Mucosa of rectum (tissue), 2 donors: ENCODE measurements at regions not wholly inside any gene's neighbourhood (a gene's known extent, or its start where the extent isn't known, plus 50 kb on each side); places are given as distances from the start of the nearest gene placed in this dataset.
A peak's percentile ranks its signal among the peaks of the same experiment; 100 is the strongest.
"Not testable (repeated sequence)": the region's sequence is repeated elsewhere in the genome, so short reads cannot be mapped to it uniquely, and the experiment has no call there.

Experiments used
- H3K27ac ChIP-seq, 2 donors: one replicate each; pipeline ENCODE4 v1.7.0; 2013; ENCODE audit warnings: inconsistent platforms in 2 of 2, low read depth in 2 of 2, low read length in 2 of 2
- H3K27me3 ChIP-seq, 2 donors: one replicate each; pipeline ENCODE4 v1.7.0; 2013; ENCODE audit warnings: low read length in 2 of 2; ENCODE audit not compliant: control insufficient read depth in 2 of 2, insufficient read depth in 2 of 2
- H3K36me3 ChIP-seq, 2 donors: one replicate each; pipeline ENCODE4 v1.7.0; 2013; ENCODE audit warnings: low read length in 2 of 2; ENCODE audit not compliant: control insufficient read depth in 2 of 2, insufficient read depth in 2 of 2
- H3K4me1 ChIP-seq, 2 donors: one replicate each; pipeline ENCODE4 v1.7.0; 2013; ENCODE audit warnings: low read length in 2 of 2, mild to moderate bottlenecking in 1 of 2; ENCODE audit not compliant: control insufficient read depth in 2 of 2, insufficient read depth in 2 of 2
- H3K4me3 ChIP-seq, 2 donors: one replicate each; pipeline ENCODE4 v1.7.0; 2013; ENCODE audit warnings: low read length in 2 of 2
- H3K9ac ChIP-seq, 2 donors: one replicate each; pipeline ENCODE4 v1.7.0; 2013; ENCODE audit warnings: low read length in 2 of 2, low read depth in 1 of 2, mild to moderate bottlenecking in 1 of 2
- H3K9me3 ChIP-seq, 2 donors: one replicate each; pipeline ENCODE4 v1.7.0; 2013; ENCODE audit warnings: low read length in 2 of 2; ENCODE audit not compliant: control insufficient read depth in 2 of 2
- donor health status: healthy.
- donor health status: Normal muscosa, but diverticular disease.

- H3K27me3 ChIP-seq = no peaks in the 10 kb centered on the region
- H3K4me3 ChIP-seq = no peak overlapping the region
- no peaks in the 10 kb centered on the region for H3K36me3 ChIP-seq
- no peaks in the 10 kb centered on the region for H3K9me3 ChIP-seq
- H3K9ac ChIP-seq = no peak overlapping the region
- H3K4me1 ChIP-seq = peaks cover 7 to 8% of the 10 kb centered on the region in 2 donors
- H3K27ac ChIP-seq = no peak overlapping the region
Observed at GRCh38 chr2:44083054-44083453, 85.6 kb upstream of the PPM1B start.

GRCh38 chr2:44084850-44085249 is 83.8 kb upstream of the PPM1B start:
- H3K4me1 ChIP-seq = peaks cover 9 to 10% of the 10 kb centered on the region in 2 donors
- H3K27ac ChIP-seq = no peak overlapping the region
- H3K36me3 ChIP-seq = no peaks in the 10 kb centered on the region
- H3K4me3 ChIP-seq = no peak overlapping the region
- H3K27me3 ChIP-seq = no peaks in the 10 kb centered on the region
- no peaks in the 10 kb centered on the region for H3K9me3 ChIP-seq
- no peak overlapping the region for H3K9ac ChIP-seq

GRCh38 chr2:44086629-44087028 is 82.0 kb upstream of the PPM1B start:
- no peak overlapping the region for H3K9ac ChIP-seq
- no peaks in the 10 kb centered on the region for H3K36me3 ChIP-seq

GRCh38 chr2:44087036-44087713 is 81.5 kb upstream of the PPM1B start:
- Histone ChIP-seq H3K27ac (peak overlapping the region; percentile 43 to 60), H3K9me3 (no peaks in the 10 kb centered on the region), H3K4me3 (peak overlapping the region; percentile 48 to 87), H3K9ac (peak overlapping the region; percentile 61 to 75), H3K27me3 (no peaks in the 10 kb centered on the region), H3K4me1 (peaks cover 9 to 10% of the 10 kb centered on the region in 2 donors), H3K36me3 (no peaks in the 10 kb centered on the region)

More at GRCh38 chr2:44086629-44087028, 82.0 kb upstream of the PPM1B start:
- H3K27ac ChIP-seq = no peak overlapping the region
- H3K27me3 ChIP-seq = no peaks in the 10 kb centered on the region
- peaks cover 9 to 10% of the 10 kb centered on the region in 2 donors for H3K4me1 ChIP-seq
- peak overlapping the region; percentile 48 to 87 for H3K4me3 ChIP-seq
- no peaks in the 10 kb centered on the region for H3K9me3 ChIP-seq

- Histone ChIP-seq H3K9me3 (no peaks in the 10 kb centered on the region), H3K36me3 (no peaks in the 10 kb centered on the region), H3K9ac (peak overlapping the region; percentile 61 to 75), H3K27ac (peak overlapping the region; percentile 43 to 60), H3K27me3 (no peaks in the 10 kb centered on the region), H3K4me3 (peak overlapping the region; percentile 48 to 87), H3K4me1 (peaks cover 9 to 10% of the 10 kb centered on the region in 2 donors)
Observed at GRCh38 chr2:44087714-44088092, 81.0 kb upstream of the PPM1B start.

- H3K27ac ChIP-seq, H3K36me3 ChIP-seq: not testable (repeated sequence)
Observed at GRCh38 chr2:44092519-44092918, 76.2 kb upstream of the PPM1B start.

GRCh38 chr2:44093970-44094369 is 74.7 kb upstream of the PPM1B start:
- Histone ChIP-seq H3K27me3 (no peaks in the 10 kb centered on the region), H3K27ac (no peak overlapping the region), H3K4me3 (no peak overlapping the region), H3K4me1 (no peaks in the 10 kb centered on the region), H3K9me3 (no peaks in the 10 kb centered on the region), H3K9ac (no peak overlapping the region), H3K36me3 (no peaks in the 10 kb centered on the region)

More at GRCh38 chr2:44092519-44092918, 76.2 kb upstream of the PPM1B start:
- H3K9me3 ChIP-seq, H3K4me1 ChIP-seq, H3K9ac ChIP-seq, H3K4me3 ChIP-seq, H3K27me3 ChIP-seq: not testable (repeated sequence)

GRCh38 chr2:44097322-44097907 is 71.3 kb upstream of the PPM1B start:
- Histone ChIP-seq H3K4me1 (peaks cover 2 to 15% of the 10 kb centered on the region in 2 donors), H3K4me3 (no peak overlapping the region), H3K9ac (no peak overlapping the region), H3K27ac (no peak overlapping the region), H3K27me3 (no peaks in the 10 kb centered on the region), H3K36me3 (no peaks in the 10 kb centered on the region), H3K9me3 (no peaks in the 10 kb centered on the region)

- no peak overlapping the region for H3K27ac ChIP-seq
- H3K4me1 ChIP-seq = peaks cover 2 to 19% of the 10 kb centered on the region in 2 donors
- H3K9me3 ChIP-seq = no peaks in the 10 kb centered on the region
- H3K9ac ChIP-seq = no peak overlapping the region
- no peaks in the 10 kb centered on the region for H3K36me3 ChIP-seq
- H3K27me3 ChIP-seq = no peaks in the 10 kb centered on the region
- no peak overlapping the region for H3K4me3 ChIP-seq
Observed at GRCh38 chr2:44098050-44098449, 70.6 kb upstream of the PPM1B start.

GRCh38 chr2:44098891-44099290 is 69.8 kb upstream of the PPM1B start:
- no peaks in the 10 kb centered on the region for H3K9me3 ChIP-seq
- H3K4me1 ChIP-seq = peaks cover 2 to 23% of the 10 kb centered on the region in 2 donors
- no peak overlapping the region for H3K9ac ChIP-seq
- H3K4me3 ChIP-seq = no peak overlapping the region
- H3K36me3 ChIP-seq = no peaks in the 10 kb centered on the region
- no peaks in the 10 kb centered on the region for H3K27me3 ChIP-seq
- H3K27ac ChIP-seq = no peak overlapping the region
